Uterus (tissue), 3 donors: ENCODE measurements at regions not wholly inside any gene's neighbourhood (a gene's known extent, or its start where the extent isn't known, plus 50 kb on each side); places are given as distances from the start of the nearest gene placed in this dataset.

Source experiments
- DNase-seq, 2 donors: peaks; one replicate each; pipeline ENCODE4 v3.0.0-alpha.2; 2019 to 2020
- H3K27ac ChIP-seq, 2 donors: fragments of 200-600 bp; sonication (generic); 1 replicate in 1 of 2; 2 replicates in 1 of 2; pipeline ENCODE4 v1.5.1; 2016 to 2018
- H3K27me3 ChIP-seq, 2 donors: fragments of 200-600 bp; sonication (generic); one replicate each; pipeline ENCODE4 v1.5.1; 2018 to 2019; ENCODE audit warnings: control low read depth in 1 of 2
- H3K36me3 ChIP-seq, 2 donors: fragments of 200-600 bp; sonication (generic); one replicate each; pipeline ENCODE4 v1.5.1; 2019; ENCODE audit warnings: control low read depth in 1 of 2
- H3K4me1 ChIP-seq, 2 donors: fragments of 200-600 bp; sonication (generic); one replicate each; pipeline ENCODE4 v1.5.1; 2018 to 2019; ENCODE audit warnings: control low read depth in 1 of 2
- H3K4me3 ChIP-seq, 2 donors: fragments of 200-600 bp; sonication (generic); 1 replicate in 1 of 2; 2 replicates in 1 of 2; pipeline ENCODE4 v1.5.1; 2018 to 2019; ENCODE audit warnings: mild to moderate bottlenecking in 1 of 2
- H3K9me3 ChIP-seq, 2 donors: fragments of 200-600 bp; sonication (generic); one replicate each; pipeline ENCODE4 v1.5.1; 2019; ENCODE audit warnings: control low read depth in 1 of 2
- POLR2A ChIP-seq, 2 donors: fragments of 450-650 bp; IDR thresholded peaks; one replicate each; pipeline ENCODE4 v1.6.1; 2016; ENCODE audit warnings: antibody characterized with exemption in 2 of 2, mild to moderate bottlenecking in 1 of 2, moderate library complexity in 1 of 2
- intact Hi-C: fragments of 100-400 bp; cut with DNase I; formaldehyde crosslinking; loops from one replicate; pipeline ENCODE4 v1.15.1; 2023; ENCODE audit warnings: low total_unique reads
- TF ChIP-seq, protein P1 (sequence below), 4 experiments: fragments of 200-600 bp in 2 of 4; fragments of 450-650 bp in 2 of 4; sonication (generic) in 2 of 4; IDR thresholded peaks; one replicate each; pipeline ENCODE4 v1.5.1; 2016 to 2019; ENCODE audit warnings: antibody characterized with exemption in 4 of 4, mild to moderate bottlenecking in 2 of 4, moderate library complexity in 1 of 4
- donor health status: DM: yes; HTN: yes; CAD: no.

DNA sequence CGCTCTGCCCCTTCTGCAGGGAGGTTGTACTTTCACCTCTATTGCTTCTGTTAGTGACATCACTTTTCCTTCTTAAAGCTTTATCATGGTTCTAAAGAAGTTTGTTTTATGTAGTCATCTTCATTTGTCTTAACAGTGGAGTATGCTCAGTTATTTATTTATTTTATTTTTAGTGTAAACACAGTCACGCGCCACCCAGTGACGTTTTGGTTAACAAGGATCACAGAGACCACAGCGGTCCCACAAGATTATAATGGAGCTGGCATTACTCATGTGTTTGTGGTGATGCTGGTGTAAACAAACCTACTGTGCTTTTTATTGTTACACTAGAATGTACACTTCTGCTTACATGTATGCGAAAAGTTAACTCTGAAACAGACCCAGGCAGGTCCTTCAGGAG, 89.9 kb downstream of the SOX11 start:
- Histone ChIP-seq H3K36me3 (no peaks in the 10 kb centered on the region), H3K27me3 (no peaks in the 10 kb centered on the region), H3K4me3 (no peak overlapping the region), H3K27ac (no peak overlapping the region), H3K4me1 (no peaks in the 10 kb centered on the region), H3K9me3 (no peaks in the 10 kb centered on the region)
- DNase-seq = no peak
- TF ChIP-seq POLR2A (IDR thresholded peaks at IDR 0.05) = no peak
- TF ChIP-seq, protein P1, sequence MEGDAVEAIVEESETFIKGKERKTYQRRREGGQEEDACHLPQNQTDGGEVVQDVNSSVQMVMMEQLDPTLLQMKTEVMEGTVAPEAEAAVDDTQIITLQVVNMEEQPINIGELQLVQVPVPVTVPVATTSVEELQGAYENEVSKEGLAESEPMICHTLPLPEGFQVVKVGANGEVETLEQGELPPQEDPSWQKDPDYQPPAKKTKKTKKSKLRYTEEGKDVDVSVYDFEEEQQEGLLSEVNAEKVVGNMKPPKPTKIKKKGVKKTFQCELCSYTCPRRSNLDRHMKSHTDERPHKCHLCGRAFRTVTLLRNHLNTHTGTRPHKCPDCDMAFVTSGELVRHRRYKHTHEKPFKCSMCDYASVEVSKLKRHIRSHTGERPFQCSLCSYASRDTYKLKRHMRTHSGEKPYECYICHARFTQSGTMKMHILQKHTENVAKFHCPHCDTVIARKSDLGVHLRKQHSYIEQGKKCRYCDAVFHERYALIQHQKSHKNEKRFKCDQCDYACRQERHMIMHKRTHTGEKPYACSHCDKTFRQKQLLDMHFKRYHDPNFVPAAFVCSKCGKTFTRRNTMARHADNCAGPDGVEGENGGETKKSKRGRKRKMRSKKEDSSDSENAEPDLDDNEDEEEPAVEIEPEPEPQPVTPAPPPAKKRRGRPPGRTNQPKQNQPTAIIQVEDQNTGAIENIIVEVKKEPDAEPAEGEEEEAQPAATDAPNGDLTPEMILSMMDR (IDR thresholded peaks at IDR 0.05) = no peak
- intact Hi-C loops = no loop called here

DNA sequence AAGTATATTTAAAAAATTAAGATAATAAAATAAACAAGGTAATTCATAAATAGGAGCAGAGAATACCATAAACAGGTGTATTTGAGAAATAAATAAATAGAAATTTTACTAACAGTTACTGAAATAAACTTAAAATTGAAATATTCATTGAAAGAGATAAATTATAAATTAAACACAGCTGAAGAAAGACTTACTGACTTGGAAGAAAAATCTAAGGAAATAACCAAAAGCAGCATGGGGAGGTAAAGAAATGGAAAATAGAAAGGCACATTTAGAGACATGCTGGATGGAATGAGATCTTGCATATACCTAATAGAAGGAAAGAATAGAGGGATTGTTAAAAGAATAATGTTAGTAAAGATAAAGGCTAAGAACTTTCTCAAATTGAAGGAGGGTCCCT, 96.3 kb downstream of the SOX11 start:
- H3K27me3 ChIP-seq = no peaks in the 10 kb centered on the region
- no peaks in the 10 kb centered on the region for H3K36me3 ChIP-seq
- intact Hi-C loops = no loop called here
- no peaks in the 10 kb centered on the region for H3K4me1 ChIP-seq
- no peak overlapping the region for H3K4me3 ChIP-seq
- no peak overlapping the region for H3K27ac ChIP-seq
- peaks cover 0 to 5% of the 10 kb centered on the region in 2 donors for H3K9me3 ChIP-seq
- no peak for DNase-seq
- TF ChIP-seq, protein P1 (IDR thresholded peaks at IDR 0.05) = no peak
- no peak for TF ChIP-seq POLR2A (IDR thresholded peaks at IDR 0.05)

DNA sequence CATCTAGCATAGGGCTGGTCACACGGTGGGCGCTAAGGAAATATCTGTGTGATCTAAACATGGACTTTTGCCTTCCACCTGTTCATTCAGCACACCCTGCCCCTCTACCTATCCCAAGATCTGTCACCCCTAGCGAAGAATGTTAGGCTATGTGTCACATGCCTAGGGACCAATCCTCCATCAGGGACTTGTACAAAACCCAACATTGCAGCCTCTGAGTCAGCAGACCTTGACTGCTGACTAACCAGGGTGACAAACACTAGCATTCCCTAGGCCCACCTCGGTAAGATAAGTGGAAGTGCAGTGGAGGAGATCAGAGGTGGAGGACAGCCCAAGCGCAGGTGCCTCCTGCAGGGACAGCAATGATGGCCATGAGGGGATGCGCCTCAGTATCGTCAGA, 99.2 kb downstream of the SOX11 start:
- Histone ChIP-seq H3K27ac (no peak overlapping the region), H3K36me3 (no peaks in the 10 kb centered on the region), H3K9me3 (peaks cover 0 to 5% of the 10 kb centered on the region in 2 donors), H3K4me3 (no peak overlapping the region), H3K4me1 (no peaks in the 10 kb centered on the region), H3K27me3 (no peaks in the 10 kb centered on the region)
- intact Hi-C loops = no loop called here
- TF ChIP-seq, protein P1 (IDR thresholded peaks at IDR 0.05) = no peak
- no peak for TF ChIP-seq POLR2A (IDR thresholded peaks at IDR 0.05)
- no peak for DNase-seq

DNA sequence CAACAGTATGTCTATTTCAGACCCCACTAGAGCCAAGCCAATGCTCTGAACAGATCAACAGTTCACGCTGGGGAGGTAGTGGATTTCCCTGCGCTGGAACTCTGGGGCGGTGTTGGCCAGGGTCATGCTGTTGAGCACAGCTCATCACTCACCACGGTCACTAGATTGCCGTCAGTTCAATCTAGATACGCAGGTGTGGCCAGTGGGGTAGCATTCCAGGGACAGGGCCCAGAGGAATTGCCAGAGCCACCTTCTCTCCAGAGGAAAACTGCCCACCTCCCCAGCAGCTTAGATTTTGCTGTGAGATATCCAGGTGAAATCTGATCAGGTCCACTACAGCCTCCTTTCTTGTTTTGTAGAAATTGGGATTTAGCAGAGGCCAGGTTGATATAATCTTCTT, 101.8 kb downstream of the SOX11 start:
- Histone ChIP-seq H3K36me3 (no peaks in the 10 kb centered on the region), H3K27ac (no peak overlapping the region), H3K9me3 (no peaks in the 10 kb centered on the region), H3K4me3 (no peak overlapping the region), H3K27me3 (no peaks in the 10 kb centered on the region), H3K4me1 (no peaks in the 10 kb centered on the region)
- intact Hi-C loops = no loop called here
- no peak for DNase-seq
- TF ChIP-seq POLR2A (IDR thresholded peaks at IDR 0.05) = no peak
- TF ChIP-seq, protein P1 (IDR thresholded peaks at IDR 0.05) = no peak

DNA sequence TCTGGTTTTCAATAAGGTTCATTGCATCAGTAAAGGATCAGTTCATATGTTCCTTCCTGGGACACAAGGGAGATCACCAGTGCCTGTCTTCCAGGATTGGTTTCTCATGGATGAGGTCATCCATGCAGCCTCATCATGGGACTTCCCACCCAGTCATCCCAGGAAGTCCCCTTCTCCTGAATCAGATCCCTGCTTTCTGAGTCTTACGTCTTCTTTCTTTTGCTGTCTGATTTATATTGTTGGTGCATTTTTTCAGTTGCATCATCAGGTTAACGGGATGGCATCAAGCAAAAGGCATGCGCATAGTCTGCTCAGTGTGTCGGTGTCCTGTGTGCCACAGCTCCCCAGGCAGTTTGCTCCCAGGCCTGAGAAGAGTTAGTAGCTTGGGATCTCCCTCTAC, 105.9 kb downstream of the SOX11 start:
- H3K4me3 ChIP-seq = no peak overlapping the region
- TF ChIP-seq POLR2A (IDR thresholded peaks at IDR 0.05) = no peak
- TF ChIP-seq, protein P1 (IDR thresholded peaks at IDR 0.05) = no peak
- no peaks in the 10 kb centered on the region for H3K27me3 ChIP-seq
- no peak for DNase-seq
- intact Hi-C loops = no loop called here
- H3K27ac ChIP-seq = no peak overlapping the region
- no peaks in the 10 kb centered on the region for H3K9me3 ChIP-seq
- no peaks in the 10 kb centered on the region for H3K36me3 ChIP-seq
- no peaks in the 10 kb centered on the region for H3K4me1 ChIP-seq
